ENCODE measurements at regions not wholly inside any gene's neighbourhood (a gene's known extent, or its start where the extent isn't known, plus 50 kb on each side); places are given as distances from the start of the nearest gene placed in this dataset.

DNA sequence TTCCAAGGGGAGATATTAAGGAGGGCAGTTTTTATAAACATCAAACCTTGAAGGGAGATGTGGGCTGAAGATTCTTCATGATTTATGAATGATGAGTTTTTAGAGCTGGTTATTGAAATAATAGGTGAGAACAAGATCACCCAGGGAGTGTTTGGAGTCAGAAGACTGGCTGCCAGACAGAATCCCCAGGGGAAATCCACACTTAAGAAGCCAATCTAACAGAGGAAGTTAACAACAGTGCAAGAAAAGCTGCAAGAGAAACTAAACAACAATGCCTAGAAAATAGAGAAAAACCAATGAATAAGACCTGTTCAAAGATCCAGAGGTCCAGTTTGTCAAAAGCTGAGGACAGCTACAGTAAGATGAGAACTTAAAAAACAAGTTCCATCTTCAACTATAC, 167.9 kb upstream of the MAN1A1 start:
- TF ChIP-seq POLR2A (IDR thresholded peaks at IDR 0.05) (no peak), CTCF (IDR thresholded peaks at IDR 0.05) (no peak)

Measured in Peyer's patch (tissue), 4 donors.